ENCODE measurements at regions not wholly inside any gene's neighbourhood (a gene's known extent, or its start where the extent isn't known, plus 50 kb on each side); places are given as distances from the start of the nearest gene placed in this dataset.

GRCh38 chr15:29541309-29541708, 271.7 kb upstream of the NSMCE3 start (continued):
- no peak for TF ChIP-seq ZBTB33 (IDR thresholded peaks at IDR 0.05)

GRCh38 chr15:29540479-29540878, 270.9 kb upstream of the NSMCE3 start:
- Histone ChIP-seq H3K27ac (ENCODE audit: low read depth in 1 of 2, low read length in 2 of 2) (no peak overlapping the region), H3K36me3 (ENCODE audit: control insufficient read depth in 4 of 4, insufficient read depth in 3 of 4, low read depth in 1 of 4, low read length in 3 of 4) (no peaks in the 10 kb centered on the region), H3K4me3 (ENCODE audit: low read depth in 1 of 3, low read length in 3 of 3) (no peak overlapping the region), H3K9ac (ENCODE audit: low read depth in 1 of 2, low read length in 2 of 2) (no peak overlapping the region), H3K9me3 (ENCODE audit: control insufficient read depth in 4 of 4, low read length in 3 of 4) (no peaks in the 10 kb centered on the region), H3K4me1 (ENCODE audit: control insufficient read depth in 4 of 4, insufficient read depth in 4 of 4, low read length in 3 of 4) (no peaks in the 10 kb centered on the region), H3K27me3 (ENCODE audit: control insufficient read depth in 4 of 4, insufficient read depth in 4 of 4, low read length in 3 of 4) (no peaks in the 10 kb centered on the region)
- no peak for DNase-seq (ENCODE audit: low spot score)
- TF ChIP-seq HNF4G (IDR thresholded peaks at IDR 0.05) (no peak), NR2F2 (IDR thresholded peaks at IDR 0.05) (no peak), FOXA1 (IDR thresholded peaks at IDR 0.05) (no peak), HNF4A (conservative IDR thresholded peaks at IDR 0.05) (no peak), YY1 (IDR thresholded peaks at IDR 0.05) (no peak), TAF1 (conservative IDR thresholded peaks at IDR 0.05) (no peak), CTCF (IDR thresholded peaks at IDR 0.05; ENCODE audit: low read depth, low read length, missing input control) (no peak), GABPA (IDR thresholded peaks at IDR 0.05 in 1 of 2, conservative IDR thresholded peaks at IDR 0.05 in 1 of 2) (no peak), SP1 (IDR thresholded peaks at IDR 0.05) (no peak), RAD21 (IDR thresholded peaks at IDR 0.05) (no peak), JUND (IDR thresholded peaks at IDR 0.05) (no peak)
- TF ChIP-seq, protein P1, sequence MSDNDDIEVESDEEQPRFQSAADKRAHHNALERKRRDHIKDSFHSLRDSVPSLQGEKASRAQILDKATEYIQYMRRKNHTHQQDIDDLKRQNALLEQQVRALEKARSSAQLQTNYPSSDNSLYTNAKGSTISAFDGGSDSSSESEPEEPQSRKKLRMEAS (IDR thresholded peaks at IDR 0.05) = no peak
- TF ChIP-seq, protein P2, sequence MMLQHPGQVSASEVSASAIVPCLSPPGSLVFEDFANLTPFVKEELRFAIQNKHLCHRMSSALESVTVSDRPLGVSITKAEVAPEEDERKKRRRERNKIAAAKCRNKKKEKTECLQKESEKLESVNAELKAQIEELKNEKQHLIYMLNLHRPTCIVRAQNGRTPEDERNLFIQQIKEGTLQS (IDR thresholded peaks at IDR 0.05) = no peak
- 91% methylated on average over 5 of the region's 5 CpGs for WGBS

GRCh38 chr15:29539736-29540135, 270.1 kb upstream of the NSMCE3 start:
- 83% methylated on average over 6 of the region's 6 CpGs for WGBS
- TF ChIP-seq CTCF (IDR thresholded peaks at IDR 0.05; ENCODE audit: low read depth, low read length, missing input control) (no peak), NR2F2 (IDR thresholded peaks at IDR 0.05) (no peak), HNF4G (IDR thresholded peaks at IDR 0.05) (no peak), JUND (IDR thresholded peaks at IDR 0.05) (no peak), FOXA2 (IDR thresholded peaks at IDR 0.05) (no peak), HNF4A (conservative IDR thresholded peaks at IDR 0.05) (no peak)
- TF ChIP-seq, protein P2 (IDR thresholded peaks at IDR 0.05) = no peak

More at GRCh38 chr15:29539736-29540135, 270.1 kb upstream of the NSMCE3 start:
- H3K36me3 ChIP-seq (ENCODE audit: control insufficient read depth in 4 of 4, insufficient read depth in 3 of 4, low read depth in 1 of 4, low read length in 3 of 4) = no peaks in the 10 kb centered on the region
- H3K27me3 ChIP-seq (ENCODE audit: control insufficient read depth in 4 of 4, insufficient read depth in 4 of 4, low read length in 3 of 4) = no peaks in the 10 kb centered on the region
- DNase-seq (ENCODE audit: low spot score) = no peak
- no peak overlapping the region for H3K9ac ChIP-seq (ENCODE audit: low read depth in 1 of 2, low read length in 2 of 2)
- H3K27ac ChIP-seq (ENCODE audit: low read depth in 1 of 2, low read length in 2 of 2) = no peak overlapping the region
- H3K9me3 ChIP-seq (ENCODE audit: control insufficient read depth in 4 of 4, low read length in 3 of 4) = no peaks in the 10 kb centered on the region
- H3K4me1 ChIP-seq (ENCODE audit: control insufficient read depth in 4 of 4, insufficient read depth in 4 of 4, low read length in 3 of 4) = no peaks in the 10 kb centered on the region
- no peak overlapping the region for H3K4me3 ChIP-seq (ENCODE audit: low read depth in 1 of 3, low read length in 3 of 3)

All from liver (tissue), 8 donors.